ENCODE measurements at regions not wholly inside any gene's neighbourhood (a gene's known extent, or its start where the extent isn't known, plus 50 kb on each side); places are given as distances from the start of the nearest gene placed in this dataset.

DNA sequence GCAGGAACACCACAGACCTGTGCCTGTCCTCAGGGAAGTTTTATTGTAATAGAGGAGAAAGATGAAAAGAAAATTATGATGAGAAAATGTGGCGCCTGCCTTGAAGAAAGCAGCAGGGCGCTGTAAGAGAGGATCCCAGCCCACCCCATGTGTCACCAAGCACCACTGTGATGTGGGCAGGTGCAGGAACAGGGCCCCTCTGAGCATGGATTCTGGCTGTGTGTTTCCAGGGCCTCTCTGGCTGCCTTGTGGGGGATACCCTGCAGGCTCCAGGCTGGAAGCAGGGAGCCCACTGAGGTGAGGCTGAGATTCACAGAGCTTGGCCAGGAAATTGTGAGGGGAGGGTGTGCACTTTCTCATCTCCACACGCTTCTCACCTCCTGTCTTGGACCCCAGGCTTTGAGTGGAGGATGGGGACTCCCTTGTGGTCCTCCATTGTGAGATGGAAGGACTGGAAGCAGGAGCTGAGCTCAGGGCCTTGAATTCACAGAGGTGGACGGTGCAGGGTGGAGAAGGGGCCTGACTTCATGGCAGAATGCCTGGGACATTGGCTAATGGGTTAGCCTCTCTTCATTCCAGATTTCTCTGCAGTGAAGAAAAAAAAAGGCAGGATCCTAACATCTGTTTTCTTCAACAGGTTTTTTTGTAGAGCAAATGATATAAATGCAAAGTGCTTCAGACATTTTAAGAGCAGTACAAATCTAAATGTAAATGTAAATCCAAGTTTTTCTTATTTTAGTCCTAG is 246.6 kb upstream of the B3GAT1 start:
- TF ChIP-seq EZH2 (IDR thresholded peaks at IDR 0.05; ENCODE audit: borderline replicate concordance, insufficient read depth, low read depth, low read length, poor library complexity, severe bottlenecking): no peak
- TF ChIP-seq, protein P1, sequence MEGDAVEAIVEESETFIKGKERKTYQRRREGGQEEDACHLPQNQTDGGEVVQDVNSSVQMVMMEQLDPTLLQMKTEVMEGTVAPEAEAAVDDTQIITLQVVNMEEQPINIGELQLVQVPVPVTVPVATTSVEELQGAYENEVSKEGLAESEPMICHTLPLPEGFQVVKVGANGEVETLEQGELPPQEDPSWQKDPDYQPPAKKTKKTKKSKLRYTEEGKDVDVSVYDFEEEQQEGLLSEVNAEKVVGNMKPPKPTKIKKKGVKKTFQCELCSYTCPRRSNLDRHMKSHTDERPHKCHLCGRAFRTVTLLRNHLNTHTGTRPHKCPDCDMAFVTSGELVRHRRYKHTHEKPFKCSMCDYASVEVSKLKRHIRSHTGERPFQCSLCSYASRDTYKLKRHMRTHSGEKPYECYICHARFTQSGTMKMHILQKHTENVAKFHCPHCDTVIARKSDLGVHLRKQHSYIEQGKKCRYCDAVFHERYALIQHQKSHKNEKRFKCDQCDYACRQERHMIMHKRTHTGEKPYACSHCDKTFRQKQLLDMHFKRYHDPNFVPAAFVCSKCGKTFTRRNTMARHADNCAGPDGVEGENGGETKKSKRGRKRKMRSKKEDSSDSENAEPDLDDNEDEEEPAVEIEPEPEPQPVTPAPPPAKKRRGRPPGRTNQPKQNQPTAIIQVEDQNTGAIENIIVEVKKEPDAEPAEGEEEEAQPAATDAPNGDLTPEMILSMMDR (IDR thresholded peaks at IDR 0.05): no peak
- Mint-ChIP-seq H3K4me1 (no peaks in the 10 kb centered on the region), H3K9me3 (ENCODE audit: insufficient read depth) (peaks cover 2% of the 10 kb centered on the region), H3K4me3 (no peak overlapping the region), H3K27me3 (peaks cover 11% of the 10 kb centered on the region), H3K27ac (no peak overlapping the region)
- Histone ChIP-seq H3K9ac (ENCODE audit: low read length) (no peak overlapping the region), H3K4me2 (replicated peaks; ENCODE audit: low read depth, low read length, poor library complexity, severe bottlenecking) (no peak overlapping the region), H3K79me2 (ENCODE audit: control insufficient read depth, insufficient read depth, low read length) (no peaks in the 10 kb centered on the region), H3K36me3 (replicated peaks in 1 of 2; ENCODE audit: control extremely low read depth in 1 of 2, control insufficient read depth in 1 of 2, extremely low read depth in 1 of 2, insufficient read depth in 2 of 2, low read length in 1 of 2) (no peaks in the 10 kb centered on the region), H4K20me1 (ENCODE audit: control insufficient read depth, insufficient read depth, low read length, poor library complexity, severe bottlenecking) (no peaks in the 10 kb centered on the region), H3K9me3 (ENCODE audit: control extremely low read depth in 1 of 3, control insufficient read depth in 2 of 3, insufficient read depth in 1 of 3, low read length in 2 of 3) (peaks cover 0 to 32% (median 0%) of the 10 kb centered on the region in 3 donors), H3K27ac (ENCODE audit: low read length in 2 of 2) (no peak overlapping the region), H2AFZ (ENCODE audit: insufficient read depth, low read depth, low read length, poor library complexity, severe bottlenecking) (no peak overlapping the region), H3K4me3 (ENCODE audit: control extremely low read depth in 1 of 5, extremely low read depth in 1 of 5, insufficient read depth in 1 of 5, low read depth in 2 of 5, low read length in 4 of 5) (no peak overlapping the region), H3K4me1 (ENCODE audit: control insufficient read depth in 2 of 2, insufficient read depth in 2 of 2, low read length in 2 of 2) (no peaks in the 10 kb centered on the region), H3K27me3 (replicated peaks in 1 of 4; ENCODE audit: control extremely low read depth in 1 of 4, control insufficient read depth in 3 of 4, insufficient read depth in 4 of 4, low read length in 3 of 4) (no peaks in the 10 kb centered on the region)
- ChIA-PET CTCF (no interaction called here), POLR2A (no interaction called here)
- intact Hi-C loops (cut with micrococcal nuclease): no loop called here
- ATAC-seq (ENCODE audit: low read depth): no peak
- 78% methylated on average over 3 of the region's 4 CpGs for WGBS (ENCODE audit: insufficient coverage)
- DNase-seq: no peak

DNA sequence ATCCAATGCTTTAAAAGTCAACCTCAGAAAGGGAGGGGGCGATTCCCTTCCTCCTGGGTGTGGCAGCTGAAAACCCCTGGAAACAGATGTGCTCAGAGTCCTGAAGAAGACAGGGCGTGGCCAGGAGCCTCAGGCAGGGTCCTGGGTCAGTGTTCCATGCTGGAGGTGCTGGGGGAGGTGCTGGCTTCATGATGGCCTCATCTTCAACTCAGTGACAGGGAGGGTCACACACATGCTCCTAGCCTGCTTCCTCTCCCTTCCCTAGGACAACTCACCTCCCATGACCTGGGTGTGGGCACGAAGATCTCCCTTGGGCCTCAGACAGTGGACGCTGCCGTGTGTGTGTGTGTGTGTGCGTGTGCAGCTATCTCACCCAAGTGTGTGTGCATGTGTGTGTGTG is 245.6 kb upstream of the B3GAT1 start:
- Histone ChIP-seq H3K27ac (ENCODE audit: low read length in 2 of 2) (no peak overlapping the region), H2AFZ (ENCODE audit: insufficient read depth, low read depth, low read length, poor library complexity, severe bottlenecking) (no peak overlapping the region), H3K9me3 (ENCODE audit: control extremely low read depth in 1 of 3, control insufficient read depth in 2 of 3, insufficient read depth in 1 of 3, low read length in 2 of 3) (peaks cover 0 to 29% (median 0%) of the 10 kb centered on the region in 3 donors), H3K36me3 (replicated peaks in 1 of 2; ENCODE audit: control extremely low read depth in 1 of 2, control insufficient read depth in 1 of 2, extremely low read depth in 1 of 2, insufficient read depth in 2 of 2, low read length in 1 of 2) (no peaks in the 10 kb centered on the region), H3K4me3 (ENCODE audit: control extremely low read depth in 1 of 5, extremely low read depth in 1 of 5, insufficient read depth in 1 of 5, low read depth in 2 of 5, low read length in 4 of 5) (no peak overlapping the region), H3K27me3 (replicated peaks in 1 of 4; ENCODE audit: control extremely low read depth in 1 of 4, control insufficient read depth in 3 of 4, insufficient read depth in 4 of 4, low read length in 3 of 4) (no peaks in the 10 kb centered on the region), H3K79me2 (ENCODE audit: control insufficient read depth, insufficient read depth, low read length) (no peaks in the 10 kb centered on the region), H3K4me2 (replicated peaks; ENCODE audit: low read depth, low read length, poor library complexity, severe bottlenecking) (no peak overlapping the region), H4K20me1 (ENCODE audit: control insufficient read depth, insufficient read depth, low read length, poor library complexity, severe bottlenecking) (no peaks in the 10 kb centered on the region), H3K4me1 (ENCODE audit: control insufficient read depth in 2 of 2, insufficient read depth in 2 of 2, low read length in 2 of 2) (no peaks in the 10 kb centered on the region), H3K9ac (ENCODE audit: low read length) (no peak overlapping the region)
- no peak for ATAC-seq (ENCODE audit: low read depth)
- H3K4me3 Mint-ChIP-seq: no peak overlapping the region
- ChIA-PET POLR2A (no interaction called here), CTCF (no interaction called here)
- H3K27ac Mint-ChIP-seq: no peak overlapping the region
- peaks cover 11% of the 10 kb centered on the region for H3K27me3 Mint-ChIP-seq
- H3K4me1 Mint-ChIP-seq: no peaks in the 10 kb centered on the region
- WGBS (ENCODE audit: insufficient coverage): 60% methylated on average over 2 of the region's 6 CpGs
- H3K9me3 Mint-ChIP-seq (ENCODE audit: insufficient read depth): peaks cover 2% of the 10 kb centered on the region
- DNase-seq: no peak
- intact Hi-C loops (cut with micrococcal nuclease): no loop called here
- no peak for TF ChIP-seq EZH2 (IDR thresholded peaks at IDR 0.05; ENCODE audit: borderline replicate concordance, insufficient read depth, low read depth, low read length, poor library complexity, severe bottlenecking)
- TF ChIP-seq, protein P1 (IDR thresholded peaks at IDR 0.05): no peak
